Gastrocnemius medialis (tissue), 4 donors: ENCODE measurements at regions not wholly inside any gene's neighbourhood (a gene's known extent, or its start where the extent isn't known, plus 50 kb on each side); places are given as distances from the start of the nearest gene placed in this dataset.

ENCODE experiments used
- ATAC-seq, 2 donors: fragments of 150-250 bp; one replicate each; pipeline ENCODE4 v1.9.1; 2016
- DNase-seq, 2 donors: peaks; one replicate each; pipeline ENCODE4 v3.0.0-alpha.2; 2019
- H3K27ac ChIP-seq, 4 donors: fragments of 200-600 bp; sonication (generic); 1 replicate in 1 of 4; 2 replicates in 3 of 4; pipeline ENCODE4 v1.5.1; 2016 to 2018; ENCODE audit warnings: mild to moderate bottlenecking in 2 of 4, moderate library complexity in 1 of 4
- H3K27me3 ChIP-seq, 3 donors: fragments of 200-600 bp; sonication (generic) in 2 of 3; 1 replicate in 1 of 3; 2 replicates in 2 of 3; pipeline versions ENCODE4 v1.5.1 to v1.6.0; 2016 to 2019; ENCODE audit warnings: mild to moderate bottlenecking in 1 of 3, moderate library complexity in 1 of 3
- H3K36me3 ChIP-seq, 2 donors: fragments of 200-600 bp; sonication (generic) in 1 of 2; one replicate each; pipeline ENCODE4 v1.5.1; 2017 to 2018
- H3K4me1 ChIP-seq, 2 donors: fragments of 200-600 bp; sonication (generic) in 1 of 2; one replicate each; pipeline ENCODE4 v1.5.1; 2016 to 2017; ENCODE audit warnings: mild to moderate bottlenecking in 2 of 2
- H3K4me3 ChIP-seq, 4 donors: fragments of 200-600 bp; sonication (generic) in 3 of 4; 1 replicate in 1 of 4; 2 replicates in 3 of 4; pipeline ENCODE4 v1.5.1; 2016 to 2019; ENCODE audit warnings: mild to moderate bottlenecking in 2 of 4
- H3K9me3 ChIP-seq, 3 donors: fragments of 200-600 bp; sonication (generic) in 2 of 3; 1 replicate in 1 of 3; 2 replicates in 2 of 3; pipeline ENCODE4 v1.5.1; 2016 to 2019
- POLR2A ChIP-seq, 2 donors: fragments of 450-650 bp; IDR thresholded peaks; one replicate each; pipeline ENCODE4 v1.6.1; 2017; ENCODE audit warnings: antibody characterized with exemption in 2 of 2, mild to moderate bottlenecking in 2 of 2, moderate library complexity in 2 of 2
- in situ Hi-C, 4 donors: fragments of 200-750 bp; cut with MboI; loops; one replicate each; pipeline versions ENCODE4 v1.15.0 to v1.8.0; 2017; ENCODE audit warnings: low sequenced_read_pairs in 4 of 4
- intact Hi-C: fragments of 100-400 bp; cut with DNase I; formaldehyde crosslinking; loops from one replicate; pipeline ENCODE4 v1.15.1; 2023; ENCODE audit warnings: low total_unique reads
- TF ChIP-seq, protein P1 (sequence below), 5 experiments: fragments of 450-650 bp in 3 of 5; fragments of 200-600 bp in 2 of 5; sonication (generic) in 2 of 5; IDR thresholded peaks in 4 of 5; conservative IDR thresholded peaks in 1 of 5; 1 replicate in 4 of 5; 2 replicates in 1 of 5; pipeline ENCODE4 v1.5.1; 2016 to 2019; ENCODE audit warnings: antibody characterized with exemption in 5 of 5, mild to moderate bottlenecking in 3 of 5, moderate library complexity in 3 of 5

DNA sequence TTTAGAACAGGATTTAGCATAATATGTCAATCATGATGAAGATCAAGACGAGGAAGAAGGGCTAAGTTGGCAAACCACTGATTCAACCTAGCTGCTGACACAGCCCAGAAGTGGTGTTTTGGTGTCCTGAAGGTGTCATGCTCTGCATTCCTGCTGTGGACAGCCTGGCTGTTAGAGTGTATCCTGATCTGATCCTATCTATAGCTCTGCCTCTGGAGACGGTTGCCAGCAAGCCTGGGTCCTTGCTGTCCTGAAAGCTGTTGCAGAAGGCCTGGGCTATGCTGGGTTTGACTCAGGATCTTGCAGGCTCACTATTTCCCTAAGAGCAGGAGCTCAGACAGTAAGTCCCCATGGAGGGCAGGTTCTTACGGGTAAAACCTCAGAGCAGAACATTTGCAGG lies 416.4 kb downstream of the TSHZ3 start:
- in situ Hi-C loops = no loop called here
- Histone ChIP-seq H3K4me1 (peaks cover 0 to 6% of the 10 kb centered on the region in 2 donors), H3K9me3 (no peaks in the 10 kb centered on the region), H3K27me3 (no peaks in the 10 kb centered on the region), H3K4me3 (no peak overlapping the region), H3K36me3 (no peaks in the 10 kb centered on the region), H3K27ac (no peak overlapping the region)
- intact Hi-C loops = no loop called here
- TF ChIP-seq, protein P1, sequence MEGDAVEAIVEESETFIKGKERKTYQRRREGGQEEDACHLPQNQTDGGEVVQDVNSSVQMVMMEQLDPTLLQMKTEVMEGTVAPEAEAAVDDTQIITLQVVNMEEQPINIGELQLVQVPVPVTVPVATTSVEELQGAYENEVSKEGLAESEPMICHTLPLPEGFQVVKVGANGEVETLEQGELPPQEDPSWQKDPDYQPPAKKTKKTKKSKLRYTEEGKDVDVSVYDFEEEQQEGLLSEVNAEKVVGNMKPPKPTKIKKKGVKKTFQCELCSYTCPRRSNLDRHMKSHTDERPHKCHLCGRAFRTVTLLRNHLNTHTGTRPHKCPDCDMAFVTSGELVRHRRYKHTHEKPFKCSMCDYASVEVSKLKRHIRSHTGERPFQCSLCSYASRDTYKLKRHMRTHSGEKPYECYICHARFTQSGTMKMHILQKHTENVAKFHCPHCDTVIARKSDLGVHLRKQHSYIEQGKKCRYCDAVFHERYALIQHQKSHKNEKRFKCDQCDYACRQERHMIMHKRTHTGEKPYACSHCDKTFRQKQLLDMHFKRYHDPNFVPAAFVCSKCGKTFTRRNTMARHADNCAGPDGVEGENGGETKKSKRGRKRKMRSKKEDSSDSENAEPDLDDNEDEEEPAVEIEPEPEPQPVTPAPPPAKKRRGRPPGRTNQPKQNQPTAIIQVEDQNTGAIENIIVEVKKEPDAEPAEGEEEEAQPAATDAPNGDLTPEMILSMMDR (IDR thresholded peaks at IDR 0.05 in 4 of 5, conservative IDR thresholded peaks at IDR 0.05 in 1 of 5) = no peak
- no peak for TF ChIP-seq POLR2A (IDR thresholded peaks at IDR 0.05)
- DNase-seq = no peak
- ATAC-seq = peak in 1 of 2 donors; percentile 72

DNA sequence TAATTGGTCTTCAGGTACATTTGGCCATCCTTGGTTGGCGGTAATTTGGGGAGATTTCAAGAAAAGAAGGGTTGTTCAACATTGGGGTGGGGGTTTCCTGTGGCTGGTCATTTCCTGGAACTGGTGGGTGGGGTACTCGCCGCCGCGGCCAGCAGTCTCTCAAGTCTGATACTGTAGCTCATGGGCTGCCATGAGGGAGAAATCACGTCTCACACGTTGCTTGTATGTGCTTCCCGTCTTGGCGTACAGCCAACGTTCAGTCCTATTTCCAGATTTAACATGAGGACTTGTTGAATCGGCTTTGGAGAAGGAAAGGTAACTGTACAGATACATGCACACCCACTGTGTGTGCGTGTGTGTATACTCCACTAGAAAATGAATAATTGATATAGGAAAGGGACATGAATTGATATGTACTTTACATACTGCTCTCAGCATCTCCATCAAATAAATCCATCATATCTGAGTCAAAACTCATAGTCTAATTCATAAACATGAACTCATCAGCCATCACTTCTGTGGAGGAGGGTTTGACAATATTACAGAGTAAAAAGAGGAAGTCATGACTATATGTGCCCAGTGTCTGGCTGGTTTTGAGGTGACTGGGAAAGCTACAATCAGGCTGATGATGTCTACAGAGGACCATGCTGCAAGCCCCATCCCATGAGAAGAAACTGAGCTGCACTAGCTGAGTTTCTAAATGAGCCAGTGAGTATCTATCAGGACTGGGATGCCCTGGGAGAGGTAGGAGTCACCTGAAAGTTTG lies 418.1 kb downstream of the TSHZ3 start:
- intact Hi-C loops (no loop called here), in situ Hi-C loops (no loop called here)
- Histone ChIP-seq H3K36me3 (no peaks in the 10 kb centered on the region), H3K27ac (no peak overlapping the region), H3K4me1 (peaks cover 0 to 6% of the 10 kb centered on the region in 2 donors), H3K27me3 (no peaks in the 10 kb centered on the region), H3K9me3 (no peaks in the 10 kb centered on the region), H3K4me3 (no peak overlapping the region)
- DNase-seq (no peak), ATAC-seq (no peak)
- no peak for TF ChIP-seq POLR2A (IDR thresholded peaks at IDR 0.05)
- TF ChIP-seq, protein P1 (IDR thresholded peaks at IDR 0.05 in 4 of 5, conservative IDR thresholded peaks at IDR 0.05 in 1 of 5) = no peak

DNA sequence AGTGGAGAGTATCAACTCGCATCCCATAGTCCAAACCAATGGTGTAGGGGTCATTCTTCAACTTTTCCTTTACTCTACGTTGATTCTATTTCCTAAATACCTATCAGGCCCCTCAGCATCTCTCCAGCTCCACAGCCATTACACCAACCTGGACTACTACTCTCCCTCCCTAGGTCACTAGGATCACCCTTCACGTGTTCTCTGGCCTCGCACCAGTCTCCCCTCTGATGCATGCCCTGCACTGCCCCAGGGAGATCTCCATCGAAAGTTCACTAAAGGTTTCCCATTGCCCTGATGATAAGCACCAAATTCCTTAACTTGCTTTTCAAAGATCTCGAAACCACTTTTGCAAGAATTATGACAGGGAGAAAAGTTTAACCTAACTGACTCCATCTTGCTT lies 421.5 kb downstream of the TSHZ3 start:
- intact Hi-C loops = no loop called here
- Histone ChIP-seq H3K36me3 (no peaks in the 10 kb centered on the region), H3K4me3 (no peak overlapping the region), H3K27me3 (no peaks in the 10 kb centered on the region), H3K4me1 (no peaks in the 10 kb centered on the region), H3K27ac (no peak overlapping the region), H3K9me3 (no peaks in the 10 kb centered on the region)
- ATAC-seq (no peak), DNase-seq (no peak)
- TF ChIP-seq, protein P1 (IDR thresholded peaks at IDR 0.05 in 4 of 5, conservative IDR thresholded peaks at IDR 0.05 in 1 of 5) = no peak
- TF ChIP-seq POLR2A (IDR thresholded peaks at IDR 0.05) = no peak
- in situ Hi-C loops = no loop called here

DNA sequence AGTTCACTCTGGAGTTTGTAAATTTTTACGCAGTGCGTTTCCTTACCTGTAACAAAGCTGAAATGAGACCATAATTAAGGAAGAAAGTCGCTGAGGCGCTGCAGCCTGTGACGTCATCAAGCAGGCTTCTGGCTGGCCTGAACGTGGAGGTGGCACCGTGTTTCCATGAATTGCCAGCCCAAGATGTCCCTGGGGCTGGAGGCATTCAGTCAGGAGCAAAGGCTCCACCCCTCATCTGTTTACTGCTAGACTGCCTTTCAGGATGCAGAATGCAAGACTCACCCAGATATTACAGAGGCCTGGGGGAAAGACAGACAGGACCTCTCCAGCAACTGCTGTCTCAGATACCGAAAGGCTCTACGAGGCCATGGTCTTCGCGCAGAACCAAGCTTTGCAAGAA lies 424.6 kb downstream of the TSHZ3 start:
- no peak overlapping the region for H3K27ac ChIP-seq
- TF ChIP-seq, protein P1 (IDR thresholded peaks at IDR 0.05 in 4 of 5, conservative IDR thresholded peaks at IDR 0.05 in 1 of 5) = no peak
- no peak for TF ChIP-seq POLR2A (IDR thresholded peaks at IDR 0.05)
- H3K27me3 ChIP-seq = no peaks in the 10 kb centered on the region
- in situ Hi-C loops = no loop called here
- H3K4me1 ChIP-seq = no peaks in the 10 kb centered on the region
- DNase-seq (no peak), ATAC-seq (no peak)
- intact Hi-C loops = no loop called here
- no peak overlapping the region for H3K4me3 ChIP-seq
- no peaks in the 10 kb centered on the region for H3K9me3 ChIP-seq
- H3K36me3 ChIP-seq = no peaks in the 10 kb centered on the region
